ENCODE measurements at regions not wholly inside any gene's neighbourhood (a gene's known extent, or its start where the extent isn't known, plus 50 kb on each side); places are given as distances from the start of the nearest gene placed in this dataset.
A peak's percentile ranks its signal among the peaks of the same experiment; 100 is the strongest.

DNA sequence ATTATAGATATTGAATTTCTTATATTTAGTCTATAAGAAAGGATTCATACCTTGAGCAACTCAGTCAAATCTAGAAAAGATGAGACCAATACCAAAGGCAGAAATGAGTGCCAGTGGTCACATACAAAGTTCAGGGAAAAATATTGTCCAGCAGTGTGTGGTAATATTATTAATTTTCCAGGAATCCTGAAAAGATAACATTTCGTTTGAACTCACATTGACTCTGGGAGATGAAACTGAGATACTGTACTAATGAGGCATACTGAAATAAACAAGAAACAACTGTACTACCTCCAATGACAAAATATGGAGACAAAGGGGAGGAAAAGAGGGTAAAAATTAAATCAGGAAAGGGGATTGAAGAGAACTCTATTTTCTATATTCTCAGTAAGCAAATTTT lies 212.4 kb downstream of the TRAM1L1 start:
- no peak for DNase-seq (ENCODE audit: low spot score)
- FAIRE-seq, result no peak

DNA sequence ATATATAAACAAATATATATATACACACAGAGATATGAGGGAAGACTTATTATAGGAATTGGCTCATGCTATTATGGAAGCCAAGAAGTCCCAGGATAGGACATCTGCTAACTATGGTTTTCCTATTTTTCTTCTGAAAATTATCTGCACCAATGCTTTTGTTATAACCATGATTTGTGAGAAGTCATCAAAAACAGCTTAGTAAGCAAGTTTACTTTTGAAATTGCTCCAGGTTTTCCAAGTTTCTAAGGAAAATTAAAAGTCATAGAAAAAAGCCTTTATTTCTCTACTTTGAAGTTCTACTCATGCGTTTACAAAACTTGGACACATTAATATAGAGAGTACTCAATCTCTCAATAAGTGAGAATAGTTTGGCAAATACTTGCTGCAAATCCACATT lies 213.1 kb downstream of the TRAM1L1 start:
- no peak for DNase-seq (ENCODE audit: low spot score)
- FAIRE-seq, result no peak

DNA sequence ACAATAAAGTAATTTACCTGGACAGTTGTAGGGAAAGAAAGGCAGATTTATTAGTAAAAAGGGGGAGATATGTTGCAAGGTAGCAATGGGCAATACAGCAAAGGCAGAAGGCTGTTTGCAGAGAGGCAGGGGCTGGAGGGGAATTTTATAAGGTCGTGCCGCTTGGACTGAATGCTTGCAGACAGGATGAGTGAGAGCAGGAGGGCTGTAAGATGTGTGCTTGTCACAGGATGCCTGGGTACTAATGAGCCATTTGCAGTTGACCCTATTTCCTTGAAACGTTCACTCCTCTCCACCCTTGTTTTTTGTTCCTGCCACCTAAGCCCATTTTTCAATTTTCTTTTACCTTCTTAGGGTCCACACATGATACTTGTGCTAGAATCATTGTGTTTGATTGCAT lies 214.7 kb downstream of the TRAM1L1 start:
- FAIRE-seq, result no peak
- no peak for DNase-seq (ENCODE audit: low spot score)

DNA sequence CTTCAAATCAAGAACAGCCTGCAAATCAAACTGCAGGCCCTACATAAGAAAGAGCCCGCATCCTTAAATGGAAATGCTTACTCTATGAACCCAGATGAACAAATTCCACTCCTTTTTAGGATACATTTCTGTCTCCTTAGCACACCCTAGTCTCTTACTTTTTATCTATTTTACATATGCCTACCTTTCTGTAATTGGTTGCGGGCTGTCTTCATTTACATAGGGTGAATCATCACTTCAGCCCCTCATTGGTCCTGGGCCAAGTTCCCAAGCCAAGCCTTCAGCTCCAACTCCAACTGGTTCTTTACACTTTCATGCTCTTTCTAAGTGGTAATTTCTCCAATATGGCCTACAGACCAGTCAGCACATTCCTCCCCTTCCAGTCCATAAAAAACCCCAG lies 219.3 kb downstream of the TRAM1L1 start:
- no peak for DNase-seq (ENCODE audit: low spot score)
- FAIRE-seq, result no peak

DNA sequence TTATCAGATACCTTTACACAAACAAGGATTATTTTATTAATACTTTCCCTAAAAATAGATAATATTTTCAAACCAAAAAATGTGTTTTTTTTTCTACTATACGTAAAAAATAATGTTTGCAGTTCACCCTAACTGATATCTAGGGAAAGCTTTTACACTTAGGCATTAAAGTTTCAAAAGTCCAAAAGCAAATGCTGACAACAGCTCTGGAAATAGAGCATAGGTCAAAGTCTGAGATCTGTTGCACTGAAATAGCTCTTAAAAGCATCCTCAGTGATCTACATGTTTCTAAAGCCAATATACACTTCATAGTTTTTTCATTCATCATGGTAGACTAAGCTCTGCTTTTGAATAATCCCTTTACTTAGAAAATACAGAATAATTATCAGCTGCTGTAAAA lies 222.8 kb downstream of the TRAM1L1 start:
- DNase-seq (ENCODE audit: low spot score), result no peak
- no peak for FAIRE-seq

DNA sequence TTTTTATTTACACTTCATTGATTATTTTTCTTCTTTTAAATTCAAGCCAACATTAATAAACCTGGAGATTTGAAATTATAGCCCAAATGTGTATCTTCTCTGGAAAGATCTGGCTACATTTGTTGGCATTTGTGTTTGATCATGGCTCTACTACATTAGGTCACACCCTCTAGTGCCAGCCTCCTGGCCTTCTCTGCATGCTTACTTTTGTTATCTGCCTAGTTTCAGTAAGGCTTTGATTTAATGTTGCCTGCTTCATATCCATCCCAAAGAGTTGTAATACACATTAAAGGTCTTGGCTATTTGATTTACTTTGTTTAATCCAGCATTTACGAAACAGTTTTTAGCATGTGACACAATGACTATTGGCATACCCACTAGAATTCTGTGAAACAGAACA lies 224.5 kb downstream of the TRAM1L1 start:
- no peak for DNase-seq (ENCODE audit: low spot score)
- FAIRE-seq, result no peak

DNA sequence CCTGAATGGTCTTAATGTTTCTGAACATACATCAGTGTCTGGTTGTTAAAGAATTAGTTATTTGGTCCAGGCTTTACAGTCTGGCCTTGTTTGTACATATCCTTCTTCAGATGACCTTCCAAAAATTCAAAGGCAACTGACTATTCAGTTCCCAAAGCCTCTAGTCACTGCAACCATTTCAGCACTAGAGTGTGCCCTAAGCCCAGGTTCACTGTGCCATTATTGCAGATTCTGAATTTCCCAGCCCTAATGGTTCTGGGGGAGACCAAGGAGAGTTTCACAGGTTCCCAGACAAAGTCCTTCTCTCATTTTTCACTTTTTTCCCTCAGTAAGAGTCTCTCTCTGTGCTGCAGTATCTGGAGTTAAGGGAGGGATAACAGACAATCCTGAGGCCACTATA lies 235.8 kb downstream of the TRAM1L1 start:
- DNase-seq (ENCODE audit: low spot score) (no peak), FAIRE-seq (no peak)

DNA sequence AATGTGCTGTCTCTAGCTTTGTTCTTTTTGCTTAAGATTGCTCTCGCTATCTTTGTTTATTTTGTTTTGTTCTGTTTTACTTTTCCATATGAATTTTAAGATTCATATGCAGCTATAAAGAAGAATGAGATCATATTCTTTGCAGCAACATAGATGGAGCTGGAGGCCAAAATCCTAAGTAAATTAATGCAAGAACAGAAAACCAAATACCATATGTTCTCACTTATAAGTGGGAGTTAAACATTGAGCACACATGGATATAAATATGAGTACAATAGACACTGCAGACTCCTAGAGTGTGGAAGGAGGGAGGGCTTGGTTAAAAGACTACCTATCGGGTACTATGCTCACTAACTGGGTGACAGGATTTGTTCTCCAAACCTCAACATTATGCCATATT lies 237.8 kb downstream of the TRAM1L1 start:
- FAIRE-seq (no peak), DNase-seq (ENCODE audit: low spot score) (no peak)

DNA sequence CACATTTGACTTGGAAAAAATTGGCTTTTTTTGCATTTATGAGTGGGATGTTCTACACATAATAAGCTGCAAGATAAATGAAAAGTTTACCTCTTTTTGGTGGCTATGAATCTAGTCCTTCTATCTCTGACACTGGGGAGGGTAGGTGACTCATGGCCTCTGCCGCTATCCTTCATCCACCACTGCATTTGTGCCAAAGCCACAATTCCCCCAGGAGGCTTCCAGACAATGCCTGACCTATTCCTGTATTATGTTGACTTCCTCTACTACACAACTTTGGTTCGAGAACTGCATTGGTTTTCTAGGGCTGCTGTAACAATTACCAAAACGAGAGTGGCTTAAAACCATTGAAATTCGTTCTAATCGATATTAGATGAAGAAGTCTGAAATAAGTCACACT lies 245.6 kb downstream of the TRAM1L1 start:
- FAIRE-seq, result peak; percentile 59
- peak; percentile 42 for DNase-seq (ENCODE audit: low spot score)

DNA sequence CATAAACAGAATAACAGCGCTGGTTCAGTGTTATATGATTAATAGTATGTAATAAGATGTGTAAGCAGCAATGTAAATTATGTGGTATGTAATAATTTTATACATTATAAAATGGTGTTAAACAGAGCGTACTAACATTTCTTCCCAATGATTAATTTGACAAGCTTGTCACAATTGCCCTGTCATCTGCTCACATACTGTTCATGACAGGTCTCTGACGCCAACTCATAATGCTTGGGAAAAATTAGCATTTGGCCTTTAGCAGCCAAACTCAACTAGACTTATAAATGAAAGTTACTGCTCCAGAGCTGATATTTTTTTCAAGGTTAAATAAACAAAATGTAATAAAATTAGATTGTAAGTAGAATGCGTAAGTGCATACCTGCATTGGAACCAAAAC lies 246.8 kb downstream of the TRAM1L1 start:
- DNase-seq (ENCODE audit: low spot score), result no peak
- no peak for FAIRE-seq

DNA sequence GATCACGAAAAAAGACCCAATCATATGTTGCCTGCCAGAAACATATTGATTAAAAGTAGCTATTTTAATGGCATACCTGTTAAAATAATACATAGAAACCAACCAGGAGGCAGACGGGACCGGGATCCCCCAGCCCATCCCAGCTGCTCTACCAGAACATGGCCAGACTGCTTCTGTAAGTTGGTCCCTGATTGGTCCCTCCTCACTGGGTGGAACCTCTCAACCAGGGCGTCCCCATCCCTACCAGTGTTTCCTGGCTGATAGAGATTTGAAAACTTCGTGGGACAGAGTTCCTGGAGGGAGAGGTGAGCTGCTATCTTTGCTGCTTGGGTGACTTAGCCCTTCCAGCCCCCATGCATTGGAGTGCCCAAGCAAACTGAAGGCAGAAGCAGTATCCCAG lies 256.2 kb downstream of the TRAM1L1 start:
- FAIRE-seq (no peak), DNase-seq (ENCODE audit: low spot score) (no peak)

DNA sequence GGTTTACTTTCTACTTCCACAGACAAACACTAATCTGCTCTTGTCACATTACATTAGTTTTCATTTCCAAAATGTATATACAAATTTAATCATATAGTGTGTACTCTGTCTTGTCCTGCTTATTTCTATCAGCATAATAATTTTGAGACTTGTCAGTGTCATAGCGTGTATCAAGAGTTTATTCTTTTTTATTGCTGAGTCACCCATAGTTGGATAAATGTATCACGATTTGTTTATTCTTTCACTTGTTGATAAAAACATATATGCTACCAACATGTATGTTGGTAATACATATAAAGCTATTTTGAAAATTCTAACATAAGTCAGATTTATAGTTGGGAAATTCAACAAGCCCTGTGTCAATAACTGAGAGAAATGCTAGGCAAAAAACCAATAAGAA lies 261.2 kb downstream of the TRAM1L1 start:
- DNase-seq (ENCODE audit: low spot score), result no peak
- FAIRE-seq, result no peak

DNA sequence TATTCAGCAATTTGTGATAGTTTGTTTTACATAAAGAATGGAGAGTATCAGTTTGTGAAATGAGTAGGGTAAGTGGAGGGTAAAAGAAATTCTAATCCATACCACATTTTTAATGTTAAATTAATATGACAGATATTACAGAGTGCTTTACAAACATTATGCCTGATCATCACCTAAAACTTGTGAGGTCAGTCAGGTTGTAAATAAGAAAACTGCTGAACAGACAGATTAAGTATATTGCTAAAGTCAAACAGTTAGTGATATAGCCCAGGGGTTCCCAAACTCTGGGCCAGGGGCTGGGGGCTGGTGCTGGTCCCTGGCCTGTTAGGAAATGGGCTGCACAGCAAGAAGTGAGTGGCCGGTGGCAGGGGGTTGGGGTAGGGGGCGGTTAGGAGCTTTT lies 273.6 kb downstream of the TRAM1L1 start:
- no peak for DNase-seq (ENCODE audit: low spot score)
- no peak for FAIRE-seq

DNA sequence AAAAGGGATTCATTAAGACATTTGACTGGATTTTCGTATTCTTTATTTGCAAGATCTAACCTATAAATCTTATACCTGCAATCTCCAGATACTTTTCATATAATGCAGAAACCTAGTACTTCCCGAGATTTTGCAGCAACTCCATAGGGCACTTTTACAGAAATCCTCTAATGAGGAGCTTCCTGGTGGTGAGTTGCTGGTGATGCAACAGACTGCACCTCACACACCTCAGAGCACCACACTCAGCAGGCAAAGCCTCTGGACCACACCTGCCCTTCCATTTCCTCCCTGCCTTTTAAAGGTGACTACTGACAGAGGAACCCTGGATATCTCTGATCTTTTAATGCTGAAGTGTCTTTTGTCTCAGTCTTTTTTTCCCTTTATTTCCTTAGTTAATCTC lies 289.4 kb downstream of the TRAM1L1 start:
- DNase-seq (ENCODE audit: low spot score) (no peak), FAIRE-seq (no peak)

DNA sequence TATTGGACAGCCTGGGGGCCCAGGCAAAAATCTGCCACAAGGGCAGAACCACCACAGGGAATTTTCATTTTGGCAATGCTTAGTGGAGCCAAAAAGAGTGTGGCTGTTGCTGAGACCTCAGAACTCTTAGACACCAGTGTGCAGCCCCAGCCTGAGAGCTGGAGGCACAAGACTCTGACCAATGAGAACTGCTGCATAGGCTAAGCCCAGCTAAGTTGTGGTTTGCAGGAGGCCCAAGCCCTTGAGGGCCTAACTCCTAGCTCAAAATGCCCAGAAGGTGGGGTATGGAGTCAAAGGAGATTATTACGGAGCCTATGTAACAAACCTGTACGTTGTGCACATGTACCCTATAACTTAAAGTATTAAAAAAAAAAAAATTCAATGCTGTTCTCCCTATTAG lies 296.7 kb downstream of the TRAM1L1 start:
- DNase-seq (ENCODE audit: low spot score) (no peak), FAIRE-seq (no peak)

DNA sequence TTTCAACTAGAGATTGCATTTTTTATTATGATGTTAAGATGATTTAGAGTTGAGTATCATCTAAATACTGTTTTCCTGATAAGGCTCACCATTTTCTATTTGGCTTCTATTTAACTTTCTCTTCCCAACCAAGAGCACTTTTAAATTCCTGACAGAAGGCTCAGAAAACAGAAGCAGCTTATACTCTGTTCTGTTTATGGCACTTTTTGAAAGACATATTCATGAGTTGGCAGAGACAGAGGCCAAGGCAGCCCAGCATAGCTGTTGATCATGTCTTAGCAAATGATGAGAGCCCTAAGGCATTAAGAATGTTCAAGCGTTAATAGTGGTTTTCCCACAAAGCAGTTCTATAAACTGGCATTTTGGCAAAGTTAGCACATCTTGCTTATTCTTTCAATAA lies 330.3 kb downstream of the TRAM1L1 start:
- FAIRE-seq (no peak), DNase-seq (ENCODE audit: low spot score) (no peak)

DNA sequence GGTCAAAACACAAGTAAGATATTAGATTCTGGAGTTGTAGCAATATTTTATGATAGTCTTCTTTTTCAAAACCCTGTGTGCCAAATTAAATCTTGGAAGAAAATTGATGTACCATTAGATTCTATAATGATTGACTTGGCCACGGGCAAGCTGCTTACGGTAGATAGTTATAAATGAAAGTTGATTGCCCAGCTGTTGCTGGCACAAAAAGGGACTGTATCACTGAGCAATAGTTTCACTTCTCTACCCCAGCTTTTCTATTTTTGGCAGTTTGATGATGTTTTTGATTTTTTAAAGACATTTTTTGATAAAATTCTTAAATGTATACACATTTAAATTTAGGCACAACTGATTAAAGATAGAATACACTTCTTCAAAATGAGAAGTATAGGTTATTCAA lies 333.3 kb downstream of the TRAM1L1 start:
- FAIRE-seq, result no peak
- DNase-seq (ENCODE audit: low spot score), result no peak

DNA sequence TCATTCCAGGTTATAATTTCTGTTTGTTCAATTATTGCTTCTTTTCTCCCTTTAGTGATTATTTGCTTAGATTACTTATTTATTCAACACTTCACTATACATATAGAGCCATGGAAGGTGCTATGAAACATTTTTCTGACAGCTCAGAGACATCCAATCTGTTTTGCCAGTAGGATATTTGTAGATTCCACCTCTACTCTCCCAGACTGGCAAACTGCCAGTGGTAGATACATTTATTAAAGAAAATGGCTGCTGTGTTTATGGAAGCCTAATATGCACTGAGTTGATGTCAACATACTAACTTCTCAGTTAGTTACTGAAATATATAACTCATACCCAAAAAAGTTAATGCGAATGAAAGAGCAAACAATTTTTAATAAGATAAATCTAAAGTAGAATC lies 348.6 kb downstream of the TRAM1L1 start:
- DNase-seq (ENCODE audit: low spot score) (no peak), FAIRE-seq (no peak)

DNA sequence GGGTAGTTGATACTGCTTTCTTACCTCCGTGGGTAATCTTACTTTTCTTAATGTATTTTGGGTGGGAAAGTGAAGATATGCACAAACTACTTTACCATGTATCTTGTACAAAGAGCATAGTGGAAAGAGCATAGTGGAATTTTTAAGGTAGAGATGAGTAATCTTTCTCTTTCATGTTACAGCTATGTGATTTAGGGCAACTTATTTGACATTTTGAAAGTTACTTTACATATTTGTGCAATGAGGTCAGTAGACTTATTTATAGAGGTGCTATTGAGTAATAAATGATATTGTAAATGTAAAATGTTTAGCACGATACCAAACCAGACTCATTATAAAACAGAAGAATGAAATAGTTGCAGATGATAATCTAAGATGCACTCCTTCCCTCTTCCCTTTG lies 351.2 kb downstream of the TRAM1L1 start:
- no peak for DNase-seq (ENCODE audit: low spot score)
- FAIRE-seq, result no peak

DNA sequence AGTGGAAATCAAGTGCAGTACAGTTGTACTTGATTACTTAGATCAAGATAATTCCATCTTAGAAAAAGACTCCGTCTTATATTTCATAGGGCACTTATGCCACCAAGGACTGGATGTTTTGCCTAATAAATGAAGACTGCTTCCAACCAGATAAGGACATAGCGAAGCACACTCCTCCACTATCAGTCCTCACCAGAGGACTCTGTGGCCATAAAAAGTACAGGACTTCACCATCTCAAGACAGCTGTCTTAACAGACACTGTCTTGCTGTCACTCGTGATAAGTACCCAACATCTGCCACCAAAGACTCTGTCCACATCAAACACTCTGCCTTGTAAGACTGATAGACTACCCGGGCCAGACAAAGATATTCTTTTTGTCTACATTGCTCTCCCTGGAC lies 352.0 kb downstream of the TRAM1L1 start:
- FAIRE-seq, result no peak
- DNase-seq (ENCODE audit: low spot score), result no peak

DNA sequence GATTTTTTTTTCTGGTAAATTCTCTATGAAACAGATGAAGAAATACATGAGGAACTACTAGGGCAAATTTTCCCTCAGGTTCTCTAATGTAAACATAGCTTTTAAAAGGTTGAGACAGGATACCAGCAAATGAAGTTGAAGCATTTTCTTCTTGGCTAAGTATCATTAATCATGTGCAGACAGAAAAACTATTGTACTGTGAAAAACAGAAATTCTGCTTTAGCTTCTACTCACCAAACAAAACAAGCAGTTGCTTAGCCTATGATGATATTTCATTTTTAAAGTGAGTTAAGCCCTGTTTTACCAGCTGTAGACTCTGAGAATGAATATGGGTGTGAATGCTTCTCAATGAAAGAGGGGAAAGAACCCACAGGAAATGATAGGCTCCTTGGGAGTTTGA lies 358.9 kb downstream of the TRAM1L1 start:
- FAIRE-seq (no peak), DNase-seq (ENCODE audit: low spot score) (no peak)

DNA sequence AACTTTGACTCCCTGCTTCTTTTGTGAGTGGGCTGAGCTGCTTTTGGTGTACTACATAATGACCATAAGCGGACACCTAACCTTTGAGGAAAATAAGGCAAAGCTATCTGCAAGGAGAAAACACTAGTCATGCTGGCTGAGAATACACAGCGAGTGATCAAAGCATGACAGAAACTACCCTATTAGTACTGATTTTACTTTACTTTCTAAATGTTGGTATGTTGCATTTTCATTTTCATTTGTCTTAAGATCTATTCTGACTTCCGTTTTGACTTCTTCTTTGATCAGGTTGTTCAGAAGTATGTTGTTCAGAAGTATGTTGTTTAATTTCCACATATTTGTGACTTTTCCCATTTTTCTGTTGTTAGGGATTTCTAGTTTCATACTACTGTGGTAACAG lies 361.1 kb downstream of the TRAM1L1 start:
- FAIRE-seq (no peak), DNase-seq (ENCODE audit: low spot score) (no peak)

DNA sequence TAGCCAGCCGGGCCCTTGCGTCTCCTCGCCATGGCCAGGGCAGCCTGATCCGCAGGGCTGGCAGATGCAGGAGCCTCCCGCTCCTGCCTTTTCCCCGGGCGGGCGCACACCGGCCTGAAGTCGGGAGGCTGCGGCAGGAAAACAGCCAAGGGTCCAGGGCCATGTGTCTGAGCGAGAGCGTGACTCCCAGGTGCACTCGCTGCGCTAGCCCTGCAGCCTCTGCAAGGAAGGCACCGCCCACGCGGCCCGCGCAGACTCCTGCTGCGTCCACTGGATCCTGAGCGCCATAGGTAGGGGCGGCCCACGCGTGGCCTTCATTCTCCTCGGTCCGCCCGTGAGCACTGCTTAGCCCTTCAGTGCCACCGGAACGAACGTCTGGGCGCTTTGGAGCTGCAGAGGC lies 379.9 kb downstream of the TRAM1L1 start:
- DNase-seq (ENCODE audit: low spot score), result no peak
- no peak for FAIRE-seq

DNA sequence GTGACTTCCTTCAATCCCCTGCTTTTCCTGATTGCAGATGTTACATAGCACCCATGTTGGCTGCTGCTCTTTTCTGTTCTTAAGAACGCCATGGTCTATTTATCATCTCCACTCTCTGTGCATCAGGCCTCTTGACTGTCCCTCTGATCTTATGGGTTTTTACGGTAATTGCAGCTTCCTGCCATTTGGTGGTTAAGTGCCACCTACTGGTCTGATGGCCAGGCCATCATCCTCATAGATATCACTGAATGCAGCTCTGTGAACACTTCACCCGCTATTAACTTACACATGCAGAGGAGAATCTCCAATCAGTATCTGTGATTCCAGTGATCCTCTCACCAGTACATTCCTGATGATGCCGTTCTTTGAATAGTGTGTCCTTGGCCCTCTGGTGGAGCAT lies 382.4 kb downstream of the TRAM1L1 start:
- no peak for DNase-seq (ENCODE audit: low spot score)

DNA sequence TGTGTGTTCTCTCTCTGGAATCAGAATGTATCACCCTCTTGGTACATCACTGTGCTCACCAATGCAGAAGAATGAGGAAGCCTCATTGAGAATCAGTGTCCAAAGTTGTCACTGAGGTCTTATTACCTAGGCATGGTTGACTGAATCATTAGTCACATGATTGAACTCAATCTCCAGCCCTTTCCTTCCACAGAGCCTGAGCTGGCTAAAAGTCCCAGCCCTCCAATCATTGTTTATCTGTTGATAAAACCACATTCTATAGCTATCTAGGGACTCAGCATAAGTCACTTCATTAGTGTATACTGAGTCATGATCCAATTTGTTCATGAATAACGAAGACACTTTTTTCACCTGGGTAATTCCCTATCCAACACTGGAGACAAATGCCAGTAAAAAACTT lies 396.8 kb downstream of the TRAM1L1 start:
- FAIRE-seq (peak; percentile 65), DNase-seq (ENCODE audit: low spot score) (peak; percentile 73)

More for the DNA sequence above, 382.4 kb downstream of the TRAM1L1 start:
- no peak for FAIRE-seq

All from RCC 7860 (cell line).